Erythroblast (primary cell): ENCODE measurements at regions not wholly inside any gene's neighbourhood (a gene's known extent, or its start where the extent isn't known, plus 50 kb on each side); places are given as distances from the start of the nearest gene placed in this dataset.

Experiments used
- GATA1 ChIP-seq: IDR thresholded peaks from 2 replicates; pipeline ENCODE4 v1.6.1; 2011; ENCODE audit warnings: low read depth, mild to moderate bottlenecking, control low read depth, low read length, moderate library complexity
- POLR2A ChIP-seq: IDR thresholded peaks from 2 replicates; pipeline ENCODE4 v1.6.1; 2011; ENCODE audit warnings: mild to moderate bottlenecking, low read length

DNA sequence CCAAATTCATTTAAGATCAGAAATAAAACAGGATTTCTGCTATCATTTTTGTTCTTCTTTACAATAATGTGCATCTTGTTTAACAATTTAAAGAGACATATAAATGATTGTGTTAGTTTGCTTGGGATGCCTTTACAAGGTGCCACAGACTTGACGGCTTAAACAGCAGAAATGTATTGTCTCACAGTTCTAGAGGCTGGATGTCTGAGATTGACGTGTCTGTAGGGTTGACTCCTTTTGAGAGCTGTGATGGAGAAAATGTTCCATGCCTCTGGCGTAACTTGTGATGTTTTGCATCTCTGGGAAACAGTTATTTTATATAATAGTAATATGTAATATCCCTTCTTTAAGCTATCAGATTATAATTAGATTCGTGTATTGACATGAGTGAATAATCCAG lies 1091.6 kb upstream of the PRMT6 start:
- TF ChIP-seq POLR2A = no peak
- no peak for TF ChIP-seq GATA1
